HG03175 (cell line): ENCODE measurements at regions not wholly inside any gene's neighbourhood (a gene's known extent, or its start where the extent isn't known, plus 50 kb on each side); places are given as distances from the start of the nearest gene placed in this dataset.

Experiments
- ATAC-seq: cut with Tn5 transposase; IDR thresholded peaks from one replicate; pipeline ENCODE4 v1.9.1; 2021; ENCODE audit warnings: mild to moderate bottlenecking, moderate library complexity; ENCODE audit not compliant: unreplicated experiment

DNA sequence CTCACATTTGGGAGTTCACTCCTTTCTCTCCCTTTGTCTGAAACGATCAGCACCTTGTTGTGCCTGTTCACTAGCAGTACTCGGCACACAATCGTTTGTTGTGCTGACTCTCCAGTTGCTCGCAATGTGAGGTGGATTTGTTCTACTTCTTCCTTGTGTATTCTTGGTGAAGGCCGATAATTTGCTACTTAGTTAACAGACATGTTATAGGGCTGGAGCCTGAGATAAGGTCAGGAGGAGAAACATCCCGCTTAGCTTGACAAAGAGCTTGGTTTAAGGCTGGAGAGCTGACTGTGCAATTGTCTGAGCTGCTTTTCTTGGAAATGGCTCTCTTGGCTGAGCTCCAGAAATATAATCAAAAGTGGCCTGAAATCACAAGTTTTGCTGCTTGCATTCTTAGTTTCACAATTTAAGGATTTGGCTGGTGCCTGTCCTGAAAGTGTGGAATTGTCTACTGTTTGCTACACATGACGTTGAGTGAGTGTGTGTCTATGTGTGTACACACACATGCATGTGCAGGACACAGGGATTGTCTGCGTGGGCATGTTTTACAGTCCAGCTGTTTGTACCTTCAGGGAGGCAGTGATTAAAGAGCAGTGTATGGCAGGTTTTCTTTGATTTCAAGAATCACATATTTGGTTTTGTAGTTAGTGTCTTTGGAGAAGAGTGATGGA lies 77.7 kb downstream of the ARF6 start:
- peak; percentile 8 for ATAC-seq

DNA sequence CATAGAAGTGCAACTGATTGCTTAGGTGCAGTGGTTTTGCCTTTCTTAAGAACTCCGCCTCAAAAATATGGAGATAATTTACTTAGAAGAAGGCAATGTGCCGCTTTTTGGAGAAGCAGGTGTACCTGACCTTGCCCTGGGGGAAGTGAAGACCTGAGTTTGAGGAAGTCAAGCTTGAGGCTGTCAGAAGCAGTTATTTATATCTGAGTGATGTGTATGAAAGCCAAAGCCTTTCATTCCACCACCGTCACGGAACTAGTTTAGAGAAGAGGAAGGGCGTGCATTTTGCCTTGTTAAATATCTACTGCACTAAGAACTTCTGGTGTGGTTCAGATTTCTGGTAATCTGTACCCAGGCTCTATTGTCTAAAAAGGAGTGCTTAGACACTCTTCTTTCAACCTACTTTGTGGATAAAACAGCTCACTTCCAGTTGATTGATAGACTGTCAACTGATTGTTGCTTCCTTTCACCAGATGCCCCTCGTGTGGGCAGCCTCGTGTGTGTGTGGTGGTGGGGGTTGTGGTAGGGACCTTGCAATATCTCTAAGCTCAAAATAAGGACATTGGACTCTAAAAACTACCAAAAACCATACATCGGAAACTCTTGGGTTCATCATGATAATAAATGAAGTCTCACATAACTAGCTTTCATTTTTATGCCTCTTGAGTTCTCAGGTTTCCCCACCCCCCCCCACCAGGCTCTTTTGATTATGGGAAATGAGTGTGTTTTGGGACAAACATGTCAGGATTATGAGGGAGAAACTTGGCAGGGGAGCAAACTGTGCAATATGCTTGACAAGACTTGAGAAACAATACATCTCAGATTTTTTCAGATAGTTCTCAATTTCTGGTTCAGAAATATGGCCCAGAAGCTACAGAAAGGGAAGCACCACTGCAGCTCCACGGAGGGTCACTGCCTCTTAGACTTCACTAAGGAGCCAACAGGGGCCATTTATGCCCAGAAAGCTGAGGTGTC lies 78.6 kb downstream of the ARF6 start:
- ATAC-seq = peak; percentile 93

DNA sequence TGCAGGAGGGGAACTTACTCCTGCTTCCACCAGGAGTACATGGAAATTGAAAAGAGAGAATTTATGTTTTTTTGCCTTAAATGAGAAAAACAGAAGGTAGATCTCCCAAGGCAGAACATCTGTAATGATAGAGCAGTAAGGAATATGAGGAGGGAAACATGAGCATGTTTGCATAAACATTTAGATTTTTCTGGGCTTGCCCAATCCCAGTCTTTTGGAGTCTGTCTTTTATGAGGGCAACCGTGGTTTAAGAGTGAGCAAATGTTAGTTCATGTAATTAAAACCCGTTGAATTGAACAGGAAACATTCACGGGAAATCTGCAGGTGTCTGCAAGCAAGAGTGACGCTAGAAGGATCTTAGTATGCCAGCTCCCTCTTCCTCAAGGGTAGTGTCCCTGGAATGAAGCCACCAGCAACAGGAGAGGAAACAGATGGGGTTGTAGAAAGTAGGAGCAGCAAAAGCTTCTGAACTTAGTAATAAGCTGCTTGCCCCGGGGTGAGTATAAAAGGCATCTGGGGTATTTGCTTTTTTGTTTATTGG lies 79.3 kb downstream of the ARF6 start:
- no peak for ATAC-seq

DNA sequence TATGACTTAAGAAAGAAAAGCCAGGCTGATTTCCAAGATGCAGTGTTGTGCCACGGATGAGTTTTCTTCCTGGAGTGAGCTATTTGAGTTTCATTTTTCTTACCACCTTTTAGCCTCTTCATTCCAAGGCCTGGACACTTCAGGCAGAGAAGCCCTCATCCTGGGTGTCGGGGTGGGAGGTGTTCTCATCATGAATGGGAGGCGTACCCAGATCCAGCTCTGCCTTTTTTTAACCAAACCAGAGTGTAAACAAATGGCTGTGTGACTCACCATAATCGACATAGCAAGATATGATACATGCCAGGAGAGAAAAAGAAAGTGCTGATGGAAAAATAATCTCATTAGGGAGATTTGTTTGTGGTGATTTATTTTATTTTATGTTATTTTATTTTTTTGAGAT lies 79.9 kb downstream of the ARF6 start:
- ATAC-seq = no peak

GRCh38 chr14:49975276-49975675 lies 82.4 kb downstream of the ARF6 start:
- no peak for ATAC-seq

DNA sequence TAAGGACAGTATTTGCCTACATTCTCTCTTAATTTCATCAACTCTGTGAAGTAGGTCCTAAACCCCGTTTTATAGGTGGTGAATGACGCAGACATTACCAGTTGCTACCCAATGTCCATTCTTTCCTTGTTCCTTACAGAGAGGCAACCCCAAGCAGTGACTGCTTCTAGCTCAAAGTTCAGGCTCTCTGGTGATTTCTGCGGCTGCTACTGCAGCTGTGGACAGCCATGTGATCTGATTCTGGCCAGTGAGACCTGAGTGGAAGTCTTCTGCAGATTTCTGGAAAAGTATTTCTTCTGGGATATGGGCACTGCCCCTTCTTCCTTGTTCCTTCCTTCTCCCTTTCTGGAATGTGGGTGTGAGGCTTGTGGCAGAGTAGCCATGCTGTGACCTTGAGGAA lies 82.9 kb downstream of the ARF6 start:
- ATAC-seq = no peak

DNA sequence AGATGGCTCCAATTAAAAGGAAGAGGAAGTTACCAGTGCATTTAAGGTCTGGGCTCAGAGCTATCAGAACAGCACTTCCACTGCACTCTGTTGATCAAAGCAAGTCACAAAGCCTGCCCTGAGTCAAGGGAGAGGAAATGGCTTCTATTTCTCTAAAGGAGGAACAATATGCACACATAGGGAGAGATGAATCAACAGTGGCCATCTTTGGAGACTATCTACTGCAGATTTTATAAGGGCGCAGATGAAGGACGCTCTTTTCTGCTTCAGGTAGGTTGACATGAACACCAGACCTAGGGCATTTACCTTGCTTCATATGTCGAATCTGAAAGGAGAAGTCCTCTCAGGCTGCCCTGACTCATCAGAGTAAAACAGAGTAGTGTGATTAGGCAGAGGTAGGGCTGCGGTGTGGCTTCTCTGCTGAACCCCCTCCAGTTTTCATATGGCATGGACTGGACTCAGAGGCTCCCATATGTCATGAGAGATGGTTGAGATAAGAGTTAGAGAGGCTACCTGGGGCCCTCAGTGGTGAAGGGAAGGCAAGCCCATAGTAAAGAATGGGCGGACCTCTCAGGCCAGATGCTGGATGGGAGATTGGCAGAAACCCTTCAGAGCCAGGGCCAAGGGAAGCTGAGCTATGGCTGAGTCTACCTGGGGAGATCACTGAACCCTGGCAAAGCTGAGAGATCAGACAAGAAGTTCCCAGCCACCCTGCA lies 84.4 kb downstream of the ARF6 start:
- peak; percentile 81 for ATAC-seq

DNA sequence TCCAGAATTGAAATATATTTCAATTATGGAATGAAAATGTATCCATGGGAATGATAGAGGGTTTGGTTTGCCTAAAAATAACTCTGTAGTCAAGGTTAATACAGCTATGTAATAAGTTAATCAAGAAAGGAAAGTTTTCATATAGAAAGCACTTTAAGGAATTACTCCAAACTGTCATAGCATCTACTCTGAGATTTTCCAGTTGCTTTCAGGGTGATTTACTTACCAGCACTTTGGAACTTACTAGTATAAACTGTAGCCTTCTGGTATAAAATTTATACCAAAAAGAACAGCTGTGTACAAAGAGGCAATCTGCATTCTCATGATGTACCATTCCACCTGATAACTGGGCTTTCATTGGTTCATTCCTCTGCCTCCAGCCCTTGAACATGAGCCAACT lies 87.1 kb downstream of the ARF6 start:
- no peak for ATAC-seq

- no peak for ATAC-seq
Observed at GRCh38 chr14:49982082-49982481, 89.2 kb downstream of the ARF6 start.

DNA sequence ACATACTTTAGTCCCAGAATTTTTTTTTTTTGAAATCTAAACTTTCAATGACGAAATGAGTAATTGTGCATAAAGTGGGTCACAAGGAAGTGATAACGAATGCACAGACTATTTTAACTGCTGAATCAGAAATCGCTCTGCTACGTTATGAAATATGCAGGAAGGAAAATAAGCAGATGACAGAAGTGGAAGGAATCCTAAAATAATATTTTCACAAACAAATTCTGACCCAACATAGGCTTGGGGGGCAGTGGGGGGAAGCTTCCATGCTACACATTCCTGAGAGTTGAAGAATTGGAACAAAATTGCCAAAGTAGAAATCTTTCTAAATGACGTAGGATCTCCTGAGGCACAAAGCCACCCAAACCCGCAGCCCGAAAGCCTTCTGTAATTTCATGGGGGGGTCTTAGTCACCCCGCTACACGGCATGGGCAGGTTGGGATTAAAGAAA lies 89.6 kb downstream of the ARF6 start:
- no peak for ATAC-seq

GRCh38 chr14:49984424-49984823 lies 91.5 kb downstream of the ARF6 start:
- ATAC-seq = no peak

DNA sequence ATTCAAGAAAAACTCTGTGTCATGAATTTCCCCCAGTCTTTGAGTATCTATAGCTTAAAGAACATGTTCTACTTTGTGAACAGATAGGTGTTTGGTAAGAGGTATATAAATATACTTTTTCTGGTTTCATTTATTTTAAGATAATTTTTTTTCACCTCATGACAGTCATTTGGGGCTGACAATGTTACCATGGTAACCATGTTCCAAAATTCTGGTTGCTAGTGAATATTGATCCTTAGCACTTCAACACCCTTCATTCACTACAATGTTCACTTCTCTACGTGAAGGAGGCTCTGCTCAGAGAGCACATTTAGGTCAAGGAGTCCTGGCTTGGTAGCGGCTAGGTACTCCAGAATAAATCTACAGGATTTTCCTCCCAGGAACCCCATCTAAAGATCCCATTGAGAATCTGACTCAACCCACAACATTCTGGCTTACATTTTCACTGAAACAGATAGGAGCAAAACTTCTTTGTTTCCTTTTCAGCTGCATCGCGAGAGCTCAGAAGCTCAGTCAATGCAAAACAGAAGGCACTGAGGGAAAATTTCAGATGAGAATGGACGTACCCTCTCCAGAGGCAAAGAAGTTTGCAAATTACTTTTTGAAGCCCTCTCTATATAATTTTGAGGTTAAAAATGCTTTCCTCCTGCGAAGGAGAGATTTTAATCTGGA lies 93.6 kb downstream of the ARF6 start:
- ATAC-seq = no peak

DNA sequence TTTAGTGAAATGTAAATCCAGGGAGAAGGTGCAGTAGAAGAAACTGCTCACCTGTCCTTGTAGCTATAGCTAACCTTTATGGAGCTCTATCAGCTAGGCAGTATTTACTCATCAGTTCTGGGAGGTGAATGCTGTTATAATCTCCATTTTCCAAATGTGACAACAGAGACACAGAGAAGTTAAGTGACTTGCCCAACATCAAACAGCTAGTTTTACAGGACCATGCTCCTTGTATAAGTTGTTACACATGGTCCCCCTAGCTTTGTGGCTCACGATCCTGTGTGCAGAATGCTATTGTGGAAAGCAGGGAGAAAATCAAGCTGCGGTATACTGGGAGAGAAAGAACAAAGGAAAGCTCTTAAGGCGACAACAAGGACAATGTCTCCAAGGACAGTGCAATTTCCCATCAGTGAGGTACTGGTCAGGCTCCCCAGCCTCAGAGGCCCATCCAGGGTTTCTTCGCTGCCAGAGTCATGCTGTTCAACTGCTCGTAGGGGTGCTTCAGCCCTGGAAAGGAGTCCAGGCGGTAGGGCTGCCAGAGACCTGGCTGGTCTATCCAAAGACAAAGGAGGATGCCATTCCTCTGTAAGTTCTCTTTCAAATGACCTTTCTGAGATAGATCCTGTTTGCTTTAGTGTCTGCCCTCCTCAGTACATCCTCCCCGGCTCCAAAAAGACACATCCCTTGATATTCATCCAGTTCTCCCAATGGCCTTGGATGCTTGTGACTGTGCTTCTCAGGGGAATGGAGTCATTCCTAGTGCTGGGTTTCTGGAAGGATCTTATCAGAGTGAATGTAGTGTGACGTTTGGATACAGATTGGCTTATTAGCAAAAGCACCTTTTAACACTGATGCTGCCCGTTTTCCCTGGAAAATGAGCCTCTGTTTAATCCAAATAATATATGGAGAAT lies 95.5 kb downstream of the ARF6 start:
- no peak for ATAC-seq

GRCh38 chr14:49989966-49990365 lies 97.1 kb downstream of the ARF6 start:
- no peak for ATAC-seq

- ATAC-seq = no peak
Observed at GRCh38 chr14:49991491-49991890, 98.6 kb downstream of the ARF6 start.

DNA sequence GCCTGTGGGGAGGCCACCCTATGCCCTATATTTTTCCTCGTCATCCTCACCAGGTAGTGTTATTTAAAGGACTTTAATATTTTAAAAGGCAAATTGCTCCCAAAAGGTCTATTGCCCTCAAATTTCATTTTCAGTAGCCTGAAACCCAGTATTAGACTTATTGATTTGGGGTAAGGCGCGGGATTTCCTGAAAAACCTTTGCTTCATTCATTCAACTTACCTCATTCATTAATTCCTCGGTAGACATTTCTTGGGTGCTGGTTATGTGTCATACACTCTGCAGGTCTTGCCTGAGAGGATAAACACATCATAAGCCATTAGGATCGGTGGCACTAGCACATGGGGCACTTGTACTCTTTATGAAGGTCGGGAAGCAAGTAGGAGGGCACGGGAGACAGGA lies 99.2 kb downstream of the ARF6 start:
- no peak for ATAC-seq

DNA sequence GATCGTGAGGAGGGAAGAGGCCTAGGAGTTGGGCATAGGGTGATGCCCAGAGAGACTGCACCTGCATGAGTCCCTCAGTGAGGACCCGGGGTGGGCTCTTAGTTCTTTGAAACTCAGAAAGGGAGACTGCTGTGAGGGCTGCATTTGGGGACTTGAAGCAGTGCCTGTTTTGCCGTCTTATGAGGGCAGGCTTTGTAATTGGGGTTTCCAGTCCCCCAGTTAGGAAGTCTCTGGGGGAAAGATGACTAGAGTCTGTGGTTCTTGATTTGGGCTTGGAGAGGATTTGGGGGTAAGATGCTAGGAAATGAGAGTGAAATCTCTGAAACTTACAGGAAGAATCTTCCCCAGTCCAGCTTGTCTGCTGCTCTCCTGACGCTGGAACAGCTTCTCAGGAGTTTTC lies 99.6 kb downstream of the ARF6 start:
- no peak for ATAC-seq

GRCh38 chr14:49992901-49993339 lies 100.0 kb downstream of the ARF6 start:
- ATAC-seq = peak; percentile 96

- no peak for ATAC-seq
Observed at GRCh38 chr14:49993565-49993964, 100.7 kb downstream of the ARF6 start.
